ENCODE measurements at regions not wholly inside any gene's neighbourhood (a gene's known extent, or its start where the extent isn't known, plus 50 kb on each side); places are given as distances from the start of the nearest gene placed in this dataset.

- no peak for TF ChIP-seq POLR2A (IDR thresholded peaks at IDR 0.05)
- Histone ChIP-seq H3K27ac (no peak overlapping the region), H3K4me1 (ENCODE audit: insufficient read depth) (peaks cover 3% of the 10 kb centered on the region), H3K27me3 (no peaks in the 10 kb centered on the region), H3K9me3 (no peaks in the 10 kb centered on the region), H3K4me3 (no peak overlapping the region), H3K36me3 (no peaks in the 10 kb centered on the region)
- intact Hi-C loops (cut with DNase I): no loop called here
- WGBS, 3 donors: 72 to 81% (median 80%) methylated on average over 8 of the region's 8 CpGs
- DNase-seq: no peak
These were observed 248.7 kb downstream of the RNF152 start for GRCh38 chr18:61643884-61644647.

DNA sequence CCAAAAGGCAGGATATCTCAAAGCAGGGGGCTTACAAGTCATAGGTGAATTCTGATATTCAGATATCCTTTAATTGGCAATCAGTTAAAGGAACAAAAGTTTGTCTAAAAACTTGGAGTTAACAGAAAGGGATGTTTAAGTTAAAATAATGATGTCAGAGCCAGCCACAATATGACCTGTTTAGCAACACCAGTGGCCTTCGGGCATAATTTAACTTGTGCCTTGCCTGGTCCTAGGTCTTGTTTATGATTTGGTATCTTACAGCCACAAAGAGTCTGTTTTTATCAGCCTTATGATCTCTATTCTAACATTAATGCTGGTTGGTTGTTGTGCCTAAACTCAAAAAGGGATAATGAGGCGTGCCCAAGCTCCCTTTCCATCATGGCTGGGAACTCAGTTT lies 252.9 kb downstream of the RNF152 start:
- WGBS, 3 donors: 91 to 92% (median 91%) methylated on average over 2 of the region's 2 CpGs
- Histone ChIP-seq H3K27ac (no peak overlapping the region), H3K4me3 (no peak overlapping the region), H3K4me1 (ENCODE audit: insufficient read depth) (peaks cover 5% of the 10 kb centered on the region), H3K27me3 (no peaks in the 10 kb centered on the region), H3K36me3 (no peaks in the 10 kb centered on the region), H3K9me3 (no peaks in the 10 kb centered on the region)
- DNase-seq: no peak
- intact Hi-C loops (cut with DNase I): loop anchor here in 3 of 4 donors (5.0 to 10.0 kb wide), 4 partner anchors 95 to 495 kb away; partner anchors contain the start of gene RNF152 (in 1 of the 3)
- TF ChIP-seq POLR2A (IDR thresholded peaks at IDR 0.05) (no peak), CTCF (IDR thresholded peaks at IDR 0.05) (no peak), EP300 (IDR thresholded peaks at IDR 0.05) (no peak)

- no peak overlapping the region for H3K4me3 ChIP-seq
- intact Hi-C loops (cut with DNase I): loop anchor here in 3 of 4 donors (2.0 to 10.0 kb wide), 5 partner anchors 97 to 497 kb away; partner anchors contain the start of gene RNF152 (in 1 of the 3)
- H3K4me1 ChIP-seq (ENCODE audit: insufficient read depth): peaks cover 5% of the 10 kb centered on the region
- H3K27me3 ChIP-seq: no peaks in the 10 kb centered on the region
- 43 to 55% (median 46%) methylated on average over 4 of the region's 4 CpGs for WGBS, 3 donors
- H3K36me3 ChIP-seq: no peaks in the 10 kb centered on the region
- H3K9me3 ChIP-seq: no peaks in the 10 kb centered on the region
- TF ChIP-seq POLR2A (IDR thresholded peaks at IDR 0.05): no peak
- TF ChIP-seq EP300 (IDR thresholded peaks at IDR 0.05): no peak
- no peak for DNase-seq
- no peak overlapping the region for H3K27ac ChIP-seq
These were observed 254.8 kb downstream of the RNF152 start for GRCh38 chr18:61637905-61638595.

- 92 to 94% (median 93%) methylated on average over 8 of the region's 8 CpGs for WGBS, 3 donors
- no peak for DNase-seq
- Histone ChIP-seq H3K9me3 (no peaks in the 10 kb centered on the region), H3K4me3 (no peak overlapping the region), H3K27me3 (no peaks in the 10 kb centered on the region), H3K27ac (no peak overlapping the region), H3K36me3 (no peaks in the 10 kb centered on the region), H3K4me1 (ENCODE audit: insufficient read depth) (peaks cover 5% of the 10 kb centered on the region)
- intact Hi-C loops (cut with DNase I): loop anchor here in 3 of 4 donors (2.0 to 10.0 kb wide), 5 partner anchors 97 to 497 kb away; partner anchors contain the start of gene RNF152 (in 1 of the 3)
- TF ChIP-seq POLR2A (IDR thresholded peaks at IDR 0.05): no peak
- TF ChIP-seq EP300 (IDR thresholded peaks at IDR 0.05): no peak
- TF ChIP-seq CTCF (IDR thresholded peaks at IDR 0.05): no peak
These were observed 255.5 kb downstream of the RNF152 start for GRCh38 chr18:61637319-61637718.

- Histone ChIP-seq H3K27ac (no peak overlapping the region), H3K27me3 (no peaks in the 10 kb centered on the region), H3K36me3 (no peaks in the 10 kb centered on the region), H3K9me3 (no peaks in the 10 kb centered on the region), H3K4me1 (ENCODE audit: insufficient read depth) (peaks cover 5% of the 10 kb centered on the region), H3K4me3 (no peak overlapping the region)
- peak; percentile 17 to 53 (median 37) for DNase-seq
- TF ChIP-seq CTCF (IDR thresholded peaks at IDR 0.05) (peak; percentile 12 to 57 (median 36)), POLR2A (IDR thresholded peaks at IDR 0.05) (no peak)
- intact Hi-C loops (cut with DNase I): loop anchor here in 3 of 4 donors (2.0 to 10.0 kb wide), 5 partner anchors 99 to 499 kb away; partner anchors contain the start of gene RNF152 (in 1 of the 3)
- WGBS, 3 donors: 23 to 39% (median 25%) methylated on average over 7 of the region's 7 CpGs
These were observed 256.8 kb downstream of the RNF152 start for GRCh38 chr18:61635901-61636528.

Measured in ovary (tissue), 7 donors.